ENCODE measurements at regions not wholly inside any gene's neighbourhood (a gene's known extent, or its start where the extent isn't known, plus 50 kb on each side); places are given as distances from the start of the nearest gene placed in this dataset.

DNA sequence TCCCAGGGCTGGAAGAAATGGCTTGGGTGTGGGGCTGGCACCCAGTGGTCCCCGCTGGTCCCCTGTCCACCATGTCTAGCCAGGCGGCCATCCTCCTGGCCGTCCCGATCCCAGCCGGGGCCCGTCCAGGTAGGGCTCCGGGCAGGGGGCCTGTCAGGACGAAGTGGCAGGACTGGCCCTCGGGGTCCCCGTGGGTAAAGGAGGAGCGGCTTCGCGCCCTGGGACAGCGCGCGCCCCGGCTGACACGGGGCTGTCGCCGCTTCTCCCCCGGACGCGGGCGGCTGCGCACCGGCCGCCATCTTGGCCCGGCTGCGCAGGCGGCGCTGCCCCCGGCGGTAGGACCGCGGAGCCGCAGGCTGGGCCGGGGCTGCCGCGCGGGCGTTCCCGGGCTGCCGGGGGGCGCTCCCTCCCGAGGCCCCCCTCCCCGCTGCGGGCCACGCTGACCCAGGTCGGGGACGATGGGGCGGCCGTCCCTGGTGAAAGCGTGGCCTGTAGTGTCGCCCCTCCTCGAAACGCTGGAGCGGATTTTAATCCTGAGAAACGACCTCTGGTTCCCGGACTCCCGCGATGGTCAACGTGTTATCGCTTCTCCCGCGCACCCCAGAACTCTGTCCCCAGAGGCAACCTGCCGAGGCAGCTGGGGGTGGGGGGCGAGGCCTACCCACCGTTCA is 60.4 kb upstream of the BCOR start:
- peak in 3 of 5 experiments; percentile 26 to 40 (median 31) for TF ChIP-seq CTCF (IDR thresholded peaks at IDR 0.05)
- no peak for TF ChIP-seq POLR2A (IDR thresholded peaks at IDR 0.05)
- TF ChIP-seq EP300 (IDR thresholded peaks at IDR 0.05; ENCODE audit: low read depth), result no peak

Measured in transverse colon (tissue), 3 donors.